ENCODE measurements at regions not wholly inside any gene's neighbourhood (a gene's known extent, or its start where the extent isn't known, plus 50 kb on each side); places are given as distances from the start of the nearest gene placed in this dataset.

DNA sequence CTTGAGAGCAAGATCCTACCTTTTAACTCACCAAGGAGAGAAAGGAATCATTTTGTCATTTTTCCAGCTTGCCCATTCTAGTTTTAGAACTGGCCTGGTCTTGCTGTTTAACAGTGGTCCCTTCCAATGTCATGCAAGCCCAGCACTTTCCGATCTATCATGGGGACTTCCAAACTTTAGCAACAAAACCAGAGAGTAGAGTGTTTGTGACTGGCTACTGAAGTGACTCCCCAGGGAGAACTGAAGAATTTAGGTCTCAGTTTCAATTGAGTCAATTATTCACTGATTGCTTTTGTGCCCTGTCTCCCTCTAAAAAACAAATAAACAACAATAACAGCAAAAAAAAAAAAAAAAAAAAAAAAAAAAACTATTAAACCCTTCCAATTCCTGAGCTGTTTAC, 108.3 kb downstream of the LHFPL1 start (continued):
- TF ChIP-seq, protein P1, sequence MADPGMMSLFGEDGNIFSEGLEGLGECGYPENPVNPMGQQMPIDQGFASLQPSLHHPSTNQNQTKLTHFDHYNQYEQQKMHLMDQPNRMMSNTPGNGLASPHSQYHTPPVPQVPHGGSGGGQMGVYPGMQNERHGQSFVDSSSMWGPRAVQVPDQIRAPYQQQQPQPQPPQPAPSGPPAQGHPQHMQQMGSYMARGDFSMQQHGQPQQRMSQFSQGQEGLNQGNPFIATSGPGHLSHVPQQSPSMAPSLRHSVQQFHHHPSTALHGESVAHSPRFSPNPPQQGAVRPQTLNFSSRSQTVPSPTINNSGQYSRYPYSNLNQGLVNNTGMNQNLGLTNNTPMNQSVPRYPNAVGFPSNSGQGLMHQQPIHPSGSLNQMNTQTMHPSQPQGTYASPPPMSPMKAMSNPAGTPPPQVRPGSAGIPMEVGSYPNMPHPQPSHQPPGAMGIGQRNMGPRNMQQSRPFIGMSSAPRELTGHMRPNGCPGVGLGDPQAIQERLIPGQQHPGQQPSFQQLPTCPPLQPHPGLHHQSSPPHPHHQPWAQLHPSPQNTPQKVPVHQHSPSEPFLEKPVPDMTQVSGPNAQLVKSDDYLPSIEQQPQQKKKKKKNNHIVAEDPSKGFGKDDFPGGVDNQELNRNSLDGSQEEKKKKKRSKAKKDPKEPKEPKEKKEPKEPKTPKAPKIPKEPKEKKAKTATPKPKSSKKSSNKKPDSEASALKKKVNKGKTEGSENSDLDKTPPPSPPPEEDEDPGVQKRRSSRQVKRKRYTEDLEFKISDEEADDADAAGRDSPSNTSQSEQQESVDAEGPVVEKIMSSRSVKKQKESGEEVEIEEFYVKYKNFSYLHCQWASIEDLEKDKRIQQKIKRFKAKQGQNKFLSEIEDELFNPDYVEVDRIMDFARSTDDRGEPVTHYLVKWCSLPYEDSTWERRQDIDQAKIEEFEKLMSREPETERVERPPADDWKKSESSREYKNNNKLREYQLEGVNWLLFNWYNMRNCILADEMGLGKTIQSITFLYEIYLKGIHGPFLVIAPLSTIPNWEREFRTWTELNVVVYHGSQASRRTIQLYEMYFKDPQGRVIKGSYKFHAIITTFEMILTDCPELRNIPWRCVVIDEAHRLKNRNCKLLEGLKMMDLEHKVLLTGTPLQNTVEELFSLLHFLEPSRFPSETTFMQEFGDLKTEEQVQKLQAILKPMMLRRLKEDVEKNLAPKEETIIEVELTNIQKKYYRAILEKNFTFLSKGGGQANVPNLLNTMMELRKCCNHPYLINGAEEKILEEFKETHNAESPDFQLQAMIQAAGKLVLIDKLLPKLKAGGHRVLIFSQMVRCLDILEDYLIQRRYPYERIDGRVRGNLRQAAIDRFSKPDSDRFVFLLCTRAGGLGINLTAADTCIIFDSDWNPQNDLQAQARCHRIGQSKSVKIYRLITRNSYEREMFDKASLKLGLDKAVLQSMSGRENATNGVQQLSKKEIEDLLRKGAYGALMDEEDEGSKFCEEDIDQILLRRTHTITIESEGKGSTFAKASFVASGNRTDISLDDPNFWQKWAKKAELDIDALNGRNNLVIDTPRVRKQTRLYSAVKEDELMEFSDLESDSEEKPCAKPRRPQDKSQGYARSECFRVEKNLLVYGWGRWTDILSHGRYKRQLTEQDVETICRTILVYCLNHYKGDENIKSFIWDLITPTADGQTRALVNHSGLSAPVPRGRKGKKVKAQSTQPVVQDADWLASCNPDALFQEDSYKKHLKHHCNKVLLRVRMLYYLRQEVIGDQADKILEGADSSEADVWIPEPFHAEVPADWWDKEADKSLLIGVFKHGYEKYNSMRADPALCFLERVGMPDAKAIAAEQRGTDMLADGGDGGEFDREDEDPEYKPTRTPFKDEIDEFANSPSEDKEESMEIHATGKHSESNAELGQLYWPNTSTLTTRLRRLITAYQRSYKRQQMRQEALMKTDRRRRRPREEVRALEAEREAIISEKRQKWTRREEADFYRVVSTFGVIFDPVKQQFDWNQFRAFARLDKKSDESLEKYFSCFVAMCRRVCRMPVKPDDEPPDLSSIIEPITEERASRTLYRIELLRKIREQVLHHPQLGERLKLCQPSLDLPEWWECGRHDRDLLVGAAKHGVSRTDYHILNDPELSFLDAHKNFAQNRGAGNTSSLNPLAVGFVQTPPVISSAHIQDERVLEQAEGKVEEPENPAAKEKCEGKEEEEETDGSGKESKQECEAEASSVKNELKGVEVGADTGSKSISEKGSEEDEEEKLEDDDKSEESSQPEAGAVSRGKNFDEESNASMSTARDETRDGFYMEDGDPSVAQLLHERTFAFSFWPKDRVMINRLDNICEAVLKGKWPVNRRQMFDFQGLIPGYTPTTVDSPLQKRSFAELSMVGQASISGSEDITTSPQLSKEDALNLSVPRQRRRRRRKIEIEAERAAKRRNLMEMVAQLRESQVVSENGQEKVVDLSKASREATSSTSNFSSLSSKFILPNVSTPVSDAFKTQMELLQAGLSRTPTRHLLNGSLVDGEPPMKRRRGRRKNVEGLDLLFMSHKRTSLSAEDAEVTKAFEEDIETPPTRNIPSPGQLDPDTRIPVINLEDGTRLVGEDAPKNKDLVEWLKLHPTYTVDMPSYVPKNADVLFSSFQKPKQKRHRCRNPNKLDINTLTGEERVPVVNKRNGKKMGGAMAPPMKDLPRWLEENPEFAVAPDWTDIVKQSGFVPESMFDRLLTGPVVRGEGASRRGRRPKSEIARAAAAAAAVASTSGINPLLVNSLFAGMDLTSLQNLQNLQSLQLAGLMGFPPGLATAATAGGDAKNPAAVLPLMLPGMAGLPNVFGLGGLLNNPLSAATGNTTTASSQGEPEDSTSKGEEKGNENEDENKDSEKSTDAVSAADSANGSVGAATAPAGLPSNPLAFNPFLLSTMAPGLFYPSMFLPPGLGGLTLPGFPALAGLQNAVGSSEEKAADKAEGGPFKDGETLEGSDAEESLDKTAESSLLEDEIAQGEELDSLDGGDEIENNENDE (IDR thresholded peaks at IDR 0.05; ENCODE audit: insufficient replicate concordance, low read length) = no peak
- TF ChIP-seq GABPA (IDR thresholded peaks at IDR 0.05; ENCODE audit: borderline replicate concordance, insufficient read depth, low read length) = no peak
- TF ChIP-seq, protein P2, sequence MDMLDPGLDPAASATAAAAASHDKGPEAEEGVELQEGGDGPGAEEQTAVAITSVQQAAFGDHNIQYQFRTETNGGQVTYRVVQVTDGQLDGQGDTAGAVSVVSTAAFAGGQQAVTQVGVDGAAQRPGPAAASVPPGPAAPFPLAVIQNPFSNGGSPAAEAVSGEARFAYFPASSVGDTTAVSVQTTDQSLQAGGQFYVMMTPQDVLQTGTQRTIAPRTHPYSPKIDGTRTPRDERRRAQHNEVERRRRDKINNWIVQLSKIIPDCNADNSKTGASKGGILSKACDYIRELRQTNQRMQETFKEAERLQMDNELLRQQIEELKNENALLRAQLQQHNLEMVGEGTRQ (IDR thresholded peaks at IDR 0.05; ENCODE audit: low read length) = no peak
- no peak for TF ChIP-seq KDM1A (IDR thresholded peaks at IDR 0.05; ENCODE audit: borderline replicate concordance, low read length)
- no peak for TF ChIP-seq SIRT6 (IDR thresholded peaks at IDR 0.05; ENCODE audit: low read length)
- TF ChIP-seq HDAC2 (IDR thresholded peaks at IDR 0.05; ENCODE audit: borderline replicate concordance in 1 of 2, low read depth in 2 of 2, low read length in 2 of 2) = no peak
- no peak for TF ChIP-seq ASH2L (IDR thresholded peaks at IDR 0.05; ENCODE audit: low read length)
